ENCODE measurements at regions not wholly inside any gene's neighbourhood (a gene's known extent, or its start where the extent isn't known, plus 50 kb on each side); places are given as distances from the start of the nearest gene placed in this dataset.

DNA sequence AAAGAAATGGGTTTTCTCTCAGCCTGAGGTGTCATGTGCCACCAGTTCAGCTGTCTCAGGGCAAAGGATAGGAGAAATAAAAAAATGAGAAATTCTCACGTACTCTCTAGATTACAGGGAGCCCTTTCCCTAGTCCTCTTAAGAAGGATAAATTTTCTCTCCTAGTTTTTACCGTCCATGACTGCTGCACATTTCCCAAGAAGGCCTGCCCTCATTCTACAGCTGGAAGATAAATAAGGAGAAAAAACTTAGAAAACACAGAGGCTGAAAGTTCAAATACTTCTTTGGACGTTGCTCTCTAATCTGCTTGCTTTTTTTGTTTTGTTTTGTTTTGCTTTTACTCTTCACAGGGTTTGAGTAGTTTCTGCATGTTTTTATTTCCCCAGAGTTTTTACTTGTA lies 211.9 kb downstream of the DCAF12L2 start:
- Histone ChIP-seq H3K4me3 (ENCODE audit: low read depth, low read length) (no peak overlapping the region), H3K27ac (ENCODE audit: extremely low read depth, low read depth, low read length) (no peak overlapping the region), H3K4me1 (ENCODE audit: control insufficient read depth, insufficient read depth, low read length) (no peaks in the 10 kb centered on the region), H3K9me3 (ENCODE audit: control insufficient read depth, insufficient read depth, low read depth, low read length) (no peaks in the 10 kb centered on the region; the same call in 1 of the 2 replicates), H3K36me3 (ENCODE audit: control insufficient read depth in 2 of 2, insufficient read depth in 1 of 2, low read length in 2 of 2) (no peaks in the 10 kb centered on the region)
- TF ChIP-seq, protein P1, sequence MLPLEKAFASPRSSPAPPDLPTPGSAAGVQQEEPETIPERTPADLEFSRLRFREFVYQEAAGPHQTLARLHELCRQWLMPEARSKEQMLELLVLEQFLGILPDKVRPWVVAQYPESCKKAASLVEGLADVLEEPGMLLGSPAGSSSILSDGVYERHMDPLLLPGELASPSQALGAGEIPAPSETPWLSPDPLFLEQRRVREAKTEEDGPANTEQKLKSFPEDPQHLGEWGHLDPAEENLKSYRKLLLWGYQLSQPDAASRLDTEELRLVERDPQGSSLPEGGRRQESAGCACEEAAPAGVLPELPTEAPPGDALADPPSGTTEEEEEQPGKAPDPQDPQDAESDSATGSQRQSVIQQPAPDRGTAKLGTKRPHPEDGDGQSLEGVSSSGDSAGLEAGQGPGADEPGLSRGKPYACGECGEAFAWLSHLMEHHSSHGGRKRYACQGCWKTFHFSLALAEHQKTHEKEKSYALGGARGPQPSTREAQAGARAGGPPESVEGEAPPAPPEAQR (tag by site-specific recombination; IDR thresholded peaks at IDR 0.05): no peak
- TF ChIP-seq, protein P2, sequence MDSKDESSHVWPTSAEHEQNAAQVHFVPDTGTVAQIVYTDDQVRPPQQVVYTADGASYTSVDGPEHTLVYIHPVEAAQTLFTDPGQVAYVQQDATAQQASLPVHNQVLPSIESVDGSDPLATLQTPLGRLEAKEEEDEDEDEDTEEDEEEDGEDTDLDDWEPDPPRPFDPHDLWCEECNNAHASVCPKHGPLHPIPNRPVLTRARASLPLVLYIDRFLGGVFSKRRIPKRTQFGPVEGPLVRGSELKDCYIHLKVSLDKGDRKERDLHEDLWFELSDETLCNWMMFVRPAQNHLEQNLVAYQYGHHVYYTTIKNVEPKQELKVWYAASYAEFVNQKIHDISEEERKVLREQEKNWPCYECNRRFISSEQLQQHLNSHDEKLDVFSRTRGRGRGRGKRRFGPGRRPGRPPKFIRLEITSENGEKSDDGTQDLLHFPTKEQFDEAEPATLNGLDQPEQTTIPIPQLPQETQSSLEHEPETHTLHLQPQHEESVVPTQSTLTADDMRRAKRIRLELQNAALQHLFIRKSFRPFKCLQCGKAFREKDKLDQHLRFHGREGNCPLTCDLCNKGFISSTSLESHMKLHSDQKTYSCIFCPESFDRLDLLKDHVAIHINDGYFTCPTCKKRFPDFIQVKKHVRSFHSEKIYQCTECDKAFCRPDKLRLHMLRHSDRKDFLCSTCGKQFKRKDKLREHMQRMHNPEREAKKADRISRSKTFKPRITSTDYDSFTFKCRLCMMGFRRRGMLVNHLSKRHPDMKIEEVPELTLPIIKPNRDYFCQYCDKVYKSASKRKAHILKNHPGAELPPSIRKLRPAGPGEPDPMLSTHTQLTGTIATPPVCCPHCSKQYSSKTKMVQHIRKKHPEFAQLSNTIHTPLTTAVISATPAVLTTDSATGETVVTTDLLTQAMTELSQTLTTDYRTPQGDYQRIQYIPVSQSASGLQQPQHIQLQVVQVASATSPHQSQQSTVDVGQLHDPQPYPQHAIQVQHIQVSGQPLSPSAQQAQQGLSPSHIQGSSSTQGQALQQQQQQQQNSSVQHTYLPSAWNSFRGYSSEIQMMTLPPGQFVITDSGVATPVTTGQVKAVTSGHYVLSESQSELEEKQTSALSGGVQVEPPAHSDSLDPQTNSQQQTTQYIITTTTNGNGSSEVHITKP (tag by site-specific recombination; IDR thresholded peaks at IDR 0.05): no peak
- TF ChIP-seq, protein P3, sequence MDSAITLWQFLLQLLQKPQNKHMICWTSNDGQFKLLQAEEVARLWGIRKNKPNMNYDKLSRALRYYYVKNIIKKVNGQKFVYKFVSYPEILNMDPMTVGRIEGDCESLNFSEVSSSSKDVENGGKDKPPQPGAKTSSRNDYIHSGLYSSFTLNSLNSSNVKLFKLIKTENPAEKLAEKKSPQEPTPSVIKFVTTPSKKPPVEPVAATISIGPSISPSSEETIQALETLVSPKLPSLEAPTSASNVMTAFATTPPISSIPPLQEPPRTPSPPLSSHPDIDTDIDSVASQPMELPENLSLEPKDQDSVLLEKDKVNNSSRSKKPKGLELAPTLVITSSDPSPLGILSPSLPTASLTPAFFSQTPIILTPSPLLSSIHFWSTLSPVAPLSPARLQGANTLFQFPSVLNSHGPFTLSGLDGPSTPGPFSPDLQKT (IDR thresholded peaks at IDR 0.05; ENCODE audit: borderline replicate concordance, low read depth, low read length): no peak
- TF ChIP-seq, protein P4, sequence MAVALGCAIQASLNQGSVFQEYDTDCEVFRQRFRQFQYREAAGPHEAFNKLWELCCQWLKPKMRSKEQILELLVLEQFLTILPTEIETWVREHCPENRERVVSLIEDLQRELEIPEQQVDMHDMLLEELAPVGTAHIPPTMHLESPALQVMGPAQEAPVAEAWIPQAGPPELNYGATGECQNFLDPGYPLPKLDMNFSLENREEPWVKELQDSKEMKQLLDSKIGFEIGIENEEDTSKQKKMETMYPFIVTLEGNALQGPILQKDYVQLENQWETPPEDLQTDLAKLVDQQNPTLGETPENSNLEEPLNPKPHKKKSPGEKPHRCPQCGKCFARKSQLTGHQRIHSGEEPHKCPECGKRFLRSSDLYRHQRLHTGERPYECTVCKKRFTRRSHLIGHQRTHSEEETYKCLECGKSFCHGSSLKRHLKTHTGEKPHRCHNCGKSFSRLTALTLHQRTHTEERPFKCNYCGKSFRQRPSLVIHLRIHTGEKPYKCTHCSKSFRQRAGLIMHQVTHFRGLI (tag by site-specific recombination; IDR thresholded peaks at IDR 0.05): no peak
- TF ChIP-seq ZBTB17 (tag by site-specific recombination; IDR thresholded peaks at IDR 0.05): no peak
- no peak for TF ChIP-seq MZF1 (tag by site-specific recombination; IDR thresholded peaks at IDR 0.05; ENCODE audit: borderline replicate concordance)
- TF ChIP-seq, protein P5, sequence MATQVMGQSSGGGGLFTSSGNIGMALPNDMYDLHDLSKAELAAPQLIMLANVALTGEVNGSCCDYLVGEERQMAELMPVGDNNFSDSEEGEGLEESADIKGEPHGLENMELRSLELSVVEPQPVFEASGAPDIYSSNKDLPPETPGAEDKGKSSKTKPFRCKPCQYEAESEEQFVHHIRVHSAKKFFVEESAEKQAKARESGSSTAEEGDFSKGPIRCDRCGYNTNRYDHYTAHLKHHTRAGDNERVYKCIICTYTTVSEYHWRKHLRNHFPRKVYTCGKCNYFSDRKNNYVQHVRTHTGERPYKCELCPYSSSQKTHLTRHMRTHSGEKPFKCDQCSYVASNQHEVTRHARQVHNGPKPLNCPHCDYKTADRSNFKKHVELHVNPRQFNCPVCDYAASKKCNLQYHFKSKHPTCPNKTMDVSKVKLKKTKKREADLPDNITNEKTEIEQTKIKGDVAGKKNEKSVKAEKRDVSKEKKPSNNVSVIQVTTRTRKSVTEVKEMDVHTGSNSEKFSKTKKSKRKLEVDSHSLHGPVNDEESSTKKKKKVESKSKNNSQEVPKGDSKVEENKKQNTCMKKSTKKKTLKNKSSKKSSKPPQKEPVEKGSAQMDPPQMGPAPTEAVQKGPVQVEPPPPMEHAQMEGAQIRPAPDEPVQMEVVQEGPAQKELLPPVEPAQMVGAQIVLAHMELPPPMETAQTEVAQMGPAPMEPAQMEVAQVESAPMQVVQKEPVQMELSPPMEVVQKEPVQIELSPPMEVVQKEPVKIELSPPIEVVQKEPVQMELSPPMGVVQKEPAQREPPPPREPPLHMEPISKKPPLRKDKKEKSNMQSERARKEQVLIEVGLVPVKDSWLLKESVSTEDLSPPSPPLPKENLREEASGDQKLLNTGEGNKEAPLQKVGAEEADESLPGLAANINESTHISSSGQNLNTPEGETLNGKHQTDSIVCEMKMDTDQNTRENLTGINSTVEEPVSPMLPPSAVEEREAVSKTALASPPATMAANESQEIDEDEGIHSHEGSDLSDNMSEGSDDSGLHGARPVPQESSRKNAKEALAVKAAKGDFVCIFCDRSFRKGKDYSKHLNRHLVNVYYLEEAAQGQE (tag by site-specific recombination; IDR thresholded peaks at IDR 0.05): no peak
- TF ChIP-seq IKZF3 (tag by site-specific recombination; IDR thresholded peaks at IDR 0.05): no peak
- TF ChIP-seq, protein P6, sequence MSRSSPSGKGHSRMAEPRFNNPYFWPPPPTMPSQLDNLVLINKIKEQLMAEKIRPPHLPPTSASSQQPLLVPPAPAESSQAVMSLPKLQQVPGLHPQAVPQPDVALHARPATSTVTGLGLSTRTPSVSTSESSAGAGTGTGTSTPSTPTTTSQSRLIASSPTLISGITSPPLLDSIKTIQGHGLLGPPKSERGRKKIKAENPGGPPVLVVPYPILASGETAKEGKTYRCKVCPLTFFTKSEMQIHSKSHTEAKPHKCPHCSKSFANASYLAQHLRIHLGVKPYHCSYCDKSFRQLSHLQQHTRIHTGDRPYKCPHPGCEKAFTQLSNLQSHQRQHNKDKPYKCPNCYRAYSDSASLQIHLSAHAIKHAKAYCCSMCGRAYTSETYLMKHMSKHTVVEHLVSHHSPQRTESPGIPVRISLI (tag by site-specific recombination; IDR thresholded peaks at IDR 0.05): no peak
- no peak for TF ChIP-seq ZNF473 (tag by site-specific recombination; IDR thresholded peaks at IDR 0.05)
- ChIA-PET POLR2A (no interaction called here), CTCF (interaction anchor here (0.8 kb wide), 1 partner anchor 207 kb away, joined by 3 read pairs; no protein-coding TSS in a partner anchor)

DNA sequence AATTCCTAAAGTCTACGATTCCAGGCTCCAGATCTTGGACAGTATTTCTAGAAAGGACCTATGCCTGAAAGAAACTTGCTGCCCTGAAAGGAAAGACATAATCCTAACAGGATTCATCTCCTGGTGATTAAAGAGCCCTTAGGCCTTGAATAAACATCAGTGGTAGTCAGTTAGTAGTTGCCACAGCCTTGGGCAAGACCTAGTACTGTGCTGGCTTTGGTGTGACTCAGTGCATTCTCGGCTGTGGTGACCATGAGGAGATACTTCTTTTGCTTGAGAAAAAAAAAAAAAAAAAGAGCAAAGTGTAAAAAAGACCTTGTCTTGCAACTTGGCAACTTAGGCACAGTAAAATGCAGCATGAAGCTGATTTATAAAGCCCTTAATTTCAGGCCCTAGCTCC lies 188.2 kb downstream of the DCAF12L2 start:
- ChIA-PET CTCF (interaction anchor here (1.3 kb wide), 1 partner anchor 160 kb away, joined by 3 read pairs; no protein-coding TSS in a partner anchor), POLR2A (no interaction called here)
- H3K9me3 ChIP-seq (ENCODE audit: control insufficient read depth, insufficient read depth, low read depth, low read length): no peaks in the 10 kb centered on the region
- no peaks in the 10 kb centered on the region for H3K36me3 ChIP-seq (ENCODE audit: control insufficient read depth in 2 of 2, insufficient read depth in 1 of 2, low read length in 2 of 2)
- H3K27ac ChIP-seq (ENCODE audit: extremely low read depth, low read depth, low read length): no peak overlapping the region
- H3K4me1 ChIP-seq (ENCODE audit: control insufficient read depth, insufficient read depth, low read length): no peaks in the 10 kb centered on the region
- H3K4me3 ChIP-seq (ENCODE audit: low read depth, low read length): no peak overlapping the region
- TF ChIP-seq REPIN1 (tag by site-specific recombination; IDR thresholded peaks at IDR 0.05; ENCODE audit: low read depth) (no peak), TCF7L2 (IDR thresholded peaks at IDR 0.05; ENCODE audit: borderline replicate concordance, low read depth, low read length) (no peak), ZNF530 (tag by site-specific recombination; IDR thresholded peaks at IDR 0.05; ENCODE audit: low read depth) (no peak), ZNF660 (tag by site-specific recombination; IDR thresholded peaks at IDR 0.05) (no peak), BCL11A (tag by site-specific recombination; IDR thresholded peaks at IDR 0.05; ENCODE audit: low read depth) (no peak), ZNF202 (tag by site-specific recombination; IDR thresholded peaks at IDR 0.05; ENCODE audit: borderline replicate concordance) (no peak)
- TF ChIP-seq, protein P7, sequence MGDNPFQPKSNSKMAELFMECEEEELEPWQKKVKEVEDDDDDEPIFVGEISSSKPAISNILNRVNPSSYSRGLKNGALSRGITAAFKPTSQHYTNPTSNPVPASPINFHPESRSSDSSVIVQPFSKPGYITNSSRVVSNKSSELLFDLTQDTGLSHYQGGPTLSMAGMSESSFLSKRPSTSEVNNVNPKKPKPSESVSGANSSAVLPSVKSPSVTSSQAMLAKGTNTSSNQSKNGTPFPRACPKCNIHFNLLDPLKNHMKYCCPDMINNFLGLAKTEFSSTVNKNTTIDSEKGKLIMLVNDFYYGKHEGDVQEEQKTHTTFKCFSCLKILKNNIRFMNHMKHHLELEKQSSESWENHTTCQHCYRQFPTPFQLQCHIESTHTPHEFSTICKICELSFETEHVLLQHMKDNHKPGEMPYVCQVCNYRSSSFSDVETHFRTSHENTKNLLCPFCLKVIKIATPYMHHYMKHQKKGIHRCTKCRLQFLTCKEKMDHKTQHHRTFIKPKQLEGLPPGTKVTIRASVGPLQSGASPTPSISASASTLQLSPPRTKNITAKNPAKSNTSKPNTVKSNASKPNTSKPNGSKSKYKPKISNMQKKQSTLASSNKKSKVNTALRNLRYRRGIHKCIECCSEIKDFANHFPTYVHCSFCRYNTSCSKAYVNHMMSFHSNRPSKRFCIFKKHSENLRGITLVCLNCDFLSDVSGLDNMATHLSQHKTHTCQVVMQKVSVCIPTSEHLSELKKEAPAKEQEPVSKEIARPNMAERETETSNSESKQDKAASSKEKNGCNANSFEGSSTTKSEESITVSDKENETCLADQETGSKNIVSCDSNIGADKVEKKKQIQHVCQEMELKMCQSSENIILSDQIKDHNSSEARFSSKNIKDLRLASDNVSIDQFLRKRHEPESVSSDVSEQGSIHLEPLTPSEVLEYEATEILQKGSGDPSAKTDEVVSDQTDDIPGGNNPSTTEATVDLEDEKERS (tag by site-specific recombination; IDR thresholded peaks at IDR 0.05): no peak
